ENCODE measurements at regions not wholly inside any gene's neighbourhood (a gene's known extent, or its start where the extent isn't known, plus 50 kb on each side); places are given as distances from the start of the nearest gene placed in this dataset.

DNA sequence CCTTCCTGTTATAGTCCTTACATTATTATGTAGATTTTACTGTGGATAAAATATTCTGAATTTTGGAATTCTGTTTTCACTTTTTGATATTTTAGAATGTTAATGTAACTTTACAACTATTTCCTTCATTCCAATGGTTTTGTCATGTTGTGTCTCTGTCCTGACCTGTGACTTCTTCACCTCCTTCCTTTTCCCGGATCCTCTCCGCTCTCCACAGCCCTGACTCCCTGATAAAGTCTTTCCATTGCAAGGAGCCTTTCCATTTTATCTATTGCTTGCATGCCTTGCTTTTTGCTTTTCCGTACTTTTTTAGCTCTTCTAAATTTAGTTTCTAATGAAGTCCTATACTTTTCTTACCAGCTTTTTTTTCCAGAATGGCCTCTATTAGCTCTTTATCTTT, 117.6 kb upstream of the ARRDC3 start:
- TF ChIP-seq, protein P1, sequence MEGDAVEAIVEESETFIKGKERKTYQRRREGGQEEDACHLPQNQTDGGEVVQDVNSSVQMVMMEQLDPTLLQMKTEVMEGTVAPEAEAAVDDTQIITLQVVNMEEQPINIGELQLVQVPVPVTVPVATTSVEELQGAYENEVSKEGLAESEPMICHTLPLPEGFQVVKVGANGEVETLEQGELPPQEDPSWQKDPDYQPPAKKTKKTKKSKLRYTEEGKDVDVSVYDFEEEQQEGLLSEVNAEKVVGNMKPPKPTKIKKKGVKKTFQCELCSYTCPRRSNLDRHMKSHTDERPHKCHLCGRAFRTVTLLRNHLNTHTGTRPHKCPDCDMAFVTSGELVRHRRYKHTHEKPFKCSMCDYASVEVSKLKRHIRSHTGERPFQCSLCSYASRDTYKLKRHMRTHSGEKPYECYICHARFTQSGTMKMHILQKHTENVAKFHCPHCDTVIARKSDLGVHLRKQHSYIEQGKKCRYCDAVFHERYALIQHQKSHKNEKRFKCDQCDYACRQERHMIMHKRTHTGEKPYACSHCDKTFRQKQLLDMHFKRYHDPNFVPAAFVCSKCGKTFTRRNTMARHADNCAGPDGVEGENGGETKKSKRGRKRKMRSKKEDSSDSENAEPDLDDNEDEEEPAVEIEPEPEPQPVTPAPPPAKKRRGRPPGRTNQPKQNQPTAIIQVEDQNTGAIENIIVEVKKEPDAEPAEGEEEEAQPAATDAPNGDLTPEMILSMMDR (IDR thresholded peaks at IDR 0.05), result no peak
- no peak for TF ChIP-seq EZH2 (IDR thresholded peaks at IDR 0.05; ENCODE audit: borderline replicate concordance, insufficient read depth, low read depth, low read length, poor library complexity, severe bottlenecking)

Measured in B cell (primary cell).